ENCODE measurements at regions not wholly inside any gene's neighbourhood (a gene's known extent, or its start where the extent isn't known, plus 50 kb on each side); places are given as distances from the start of the nearest gene placed in this dataset.
A peak's percentile ranks its signal among the peaks of the same experiment; 100 is the strongest.

DNA sequence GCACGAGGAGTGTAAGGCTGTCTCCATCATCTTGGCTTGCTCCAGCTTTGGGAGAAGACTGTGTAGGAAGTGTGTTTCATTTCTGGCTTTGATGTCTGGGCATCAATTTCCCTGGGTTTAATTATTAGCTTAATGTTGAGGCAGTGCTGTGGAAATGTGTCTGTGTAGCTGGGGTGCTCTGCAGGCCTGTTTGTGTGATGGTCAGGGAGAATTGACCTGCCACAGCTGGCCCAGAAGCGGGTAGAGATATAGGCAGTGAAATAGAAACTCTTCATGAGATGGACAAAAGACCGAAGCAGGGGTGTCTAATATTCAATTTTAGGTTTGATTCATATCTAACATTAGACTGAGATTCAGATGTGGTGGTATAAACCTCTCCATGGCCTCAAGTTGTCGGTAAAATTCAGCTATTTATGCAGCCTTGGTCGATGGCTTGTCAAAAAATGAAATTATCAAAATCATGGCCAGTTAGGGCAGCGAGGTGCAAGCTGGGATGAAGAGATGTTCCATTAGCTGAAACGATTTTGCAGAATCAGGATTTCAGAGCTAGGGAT, 95.3 kb upstream of the SNX9 start:
- no peak overlapping the region for H3K4me3 ChIP-seq
- no peak for DNase-seq (ENCODE audit: extremely low spot score)
- H3K27ac ChIP-seq (replicated peaks in 1 of 4): peak overlapping the region; percentile 30 to 65 (median 36)
- TF ChIP-seq EP300 (IDR thresholded peaks at IDR 0.05) (no peak), POLR2A (IDR thresholded peaks at IDR 0.05; ENCODE audit: low read depth) (no peak), POLR2AphosphoS5 (IDR thresholded peaks at IDR 0.05) (no peak)
- TF ChIP-seq, protein P1, sequence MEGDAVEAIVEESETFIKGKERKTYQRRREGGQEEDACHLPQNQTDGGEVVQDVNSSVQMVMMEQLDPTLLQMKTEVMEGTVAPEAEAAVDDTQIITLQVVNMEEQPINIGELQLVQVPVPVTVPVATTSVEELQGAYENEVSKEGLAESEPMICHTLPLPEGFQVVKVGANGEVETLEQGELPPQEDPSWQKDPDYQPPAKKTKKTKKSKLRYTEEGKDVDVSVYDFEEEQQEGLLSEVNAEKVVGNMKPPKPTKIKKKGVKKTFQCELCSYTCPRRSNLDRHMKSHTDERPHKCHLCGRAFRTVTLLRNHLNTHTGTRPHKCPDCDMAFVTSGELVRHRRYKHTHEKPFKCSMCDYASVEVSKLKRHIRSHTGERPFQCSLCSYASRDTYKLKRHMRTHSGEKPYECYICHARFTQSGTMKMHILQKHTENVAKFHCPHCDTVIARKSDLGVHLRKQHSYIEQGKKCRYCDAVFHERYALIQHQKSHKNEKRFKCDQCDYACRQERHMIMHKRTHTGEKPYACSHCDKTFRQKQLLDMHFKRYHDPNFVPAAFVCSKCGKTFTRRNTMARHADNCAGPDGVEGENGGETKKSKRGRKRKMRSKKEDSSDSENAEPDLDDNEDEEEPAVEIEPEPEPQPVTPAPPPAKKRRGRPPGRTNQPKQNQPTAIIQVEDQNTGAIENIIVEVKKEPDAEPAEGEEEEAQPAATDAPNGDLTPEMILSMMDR (IDR thresholded peaks at IDR 0.05): no peak
- peaks cover 0 to 16% (median 6%) of the 10 kb centered on the region in 4 donors for H3K4me1 ChIP-seq
- no peaks in the 10 kb centered on the region for H3K27me3 ChIP-seq
- 90% methylated on average over 7 of the region's 7 CpGs for WGBS
- intact Hi-C loops (cut with DNase I): no loop called here
- H3K36me3 ChIP-seq: no peaks in the 10 kb centered on the region
- H3K9me3 ChIP-seq: peaks cover 0 to 14% (median 10%) of the 10 kb centered on the region in 4 donors

DNA sequence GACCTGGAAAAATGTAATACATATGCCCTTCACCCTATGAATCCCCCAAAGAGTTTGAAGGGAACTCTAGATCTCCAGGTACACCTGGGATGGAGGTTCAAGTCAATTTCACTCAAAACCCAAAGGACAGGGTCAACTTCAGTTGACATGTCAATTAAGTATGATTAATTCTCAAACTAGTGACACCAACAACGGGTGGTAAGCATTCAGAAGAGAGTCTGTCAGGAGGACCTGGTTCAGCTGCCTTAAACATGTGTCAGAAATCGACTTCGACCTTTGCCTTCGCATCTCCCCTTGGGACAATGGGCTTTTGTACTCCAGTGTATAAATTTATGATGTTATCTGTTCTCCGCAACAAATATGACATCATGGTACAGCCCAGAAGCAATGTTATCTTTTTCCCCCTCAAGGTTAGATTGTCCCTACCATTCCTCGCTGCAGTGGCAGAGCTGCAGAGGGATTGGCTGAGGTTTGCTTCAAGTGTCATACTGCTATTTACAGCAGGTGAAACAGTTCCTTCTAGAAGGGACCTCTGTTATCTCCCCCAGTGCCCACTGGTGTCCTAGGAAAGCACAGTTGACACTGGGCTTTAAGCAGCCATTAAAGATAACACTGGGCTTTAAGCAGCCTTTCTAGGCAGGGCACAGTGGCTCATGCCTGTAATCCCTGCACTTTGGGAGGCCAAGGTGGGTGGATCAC, 94.7 kb upstream of the SNX9 start:
- no peak overlapping the region for H3K27ac ChIP-seq (replicated peaks in 1 of 4)

DNA sequence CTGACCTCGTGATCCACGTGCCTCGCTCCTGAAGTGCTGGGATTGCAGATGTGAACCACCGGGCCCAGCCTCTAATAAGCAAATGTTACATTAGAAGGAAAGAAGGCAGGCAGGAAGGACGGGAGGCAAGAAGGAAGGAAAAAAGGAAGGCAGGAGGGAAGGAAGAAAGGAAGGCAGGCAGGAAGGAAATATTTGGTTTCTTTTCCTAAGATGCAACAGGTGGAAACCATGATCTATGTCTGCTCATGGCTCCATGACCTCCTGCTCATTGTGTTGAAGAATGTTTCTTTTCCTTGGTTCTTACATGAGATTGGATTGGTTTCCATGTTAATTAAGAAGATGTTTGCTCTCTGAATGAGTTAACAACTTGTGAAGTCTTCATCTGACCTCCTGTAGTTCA, 91.8 kb upstream of the SNX9 start:
- H3K36me3 ChIP-seq: no peaks in the 10 kb centered on the region
- intact Hi-C loops (cut with DNase I): no loop called here
- H3K9me3 ChIP-seq: no peaks in the 10 kb centered on the region
- TF ChIP-seq, protein P1 (IDR thresholded peaks at IDR 0.05): no peak
- TF ChIP-seq POLR2AphosphoS5 (IDR thresholded peaks at IDR 0.05) (no peak), POLR2A (IDR thresholded peaks at IDR 0.05; ENCODE audit: low read depth) (no peak), EP300 (IDR thresholded peaks at IDR 0.05) (no peak)
- H3K27ac ChIP-seq (replicated peaks in 1 of 4): no peak overlapping the region
- DNase-seq (ENCODE audit: extremely low spot score): no peak
- H3K4me3 ChIP-seq: no peak overlapping the region
- peaks cover 0 to 16% (median 6%) of the 10 kb centered on the region in 4 donors for H3K4me1 ChIP-seq
- H3K27me3 ChIP-seq: no peaks in the 10 kb centered on the region
- WGBS: 97% methylated on average over 5 of the region's 5 CpGs

More for the DNA sequence above, 94.7 kb upstream of the SNX9 start:
- Histone ChIP-seq H3K4me1 (peaks cover 0 to 16% (median 6%) of the 10 kb centered on the region in 4 donors), H3K4me3 (no peak overlapping the region), H3K27me3 (no peaks in the 10 kb centered on the region), H3K9me3 (peaks cover 0 to 14% (median 10%) of the 10 kb centered on the region in 4 donors), H3K36me3 (no peaks in the 10 kb centered on the region)
- TF ChIP-seq POLR2AphosphoS5 (IDR thresholded peaks at IDR 0.05) (no peak), EP300 (IDR thresholded peaks at IDR 0.05) (no peak), POLR2A (IDR thresholded peaks at IDR 0.05; ENCODE audit: low read depth) (no peak)
- TF ChIP-seq, protein P1 (IDR thresholded peaks at IDR 0.05): no peak
- WGBS: 78% methylated on average over 6 of the region's 6 CpGs
- no peak for DNase-seq (ENCODE audit: extremely low spot score)
- intact Hi-C loops (cut with DNase I): no loop called here

DNA sequence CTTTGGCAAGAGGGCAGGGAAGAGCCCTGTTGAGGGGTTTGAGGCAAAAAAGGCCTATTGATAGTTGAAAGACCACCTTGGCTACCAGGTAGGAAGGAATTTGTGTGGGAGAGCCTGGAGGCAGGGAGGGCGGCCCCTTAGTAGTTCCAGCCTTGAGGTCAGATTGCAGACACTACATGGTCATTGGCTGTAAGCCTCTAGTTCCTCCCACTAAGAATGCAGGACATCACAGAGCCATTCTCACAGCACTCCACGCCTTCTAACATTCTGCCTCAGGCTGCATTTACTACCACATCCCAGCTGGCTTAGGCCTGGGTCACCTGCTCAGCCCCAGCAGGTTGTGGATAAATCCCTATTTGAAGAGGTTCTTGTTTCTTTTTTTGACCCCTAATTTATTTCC, 91.0 kb upstream of the SNX9 start:
- no peak for DNase-seq (ENCODE audit: extremely low spot score)
- no peak overlapping the region for H3K27ac ChIP-seq (replicated peaks in 1 of 4)
- H3K4me3 ChIP-seq: no peak overlapping the region
- WGBS: 89% methylated on average over 2 of the region's 2 CpGs
- TF ChIP-seq POLR2AphosphoS5 (IDR thresholded peaks at IDR 0.05) (no peak), POLR2A (IDR thresholded peaks at IDR 0.05; ENCODE audit: low read depth) (no peak), EP300 (IDR thresholded peaks at IDR 0.05) (no peak)
- TF ChIP-seq, protein P1 (IDR thresholded peaks at IDR 0.05): no peak
- intact Hi-C loops (cut with DNase I): no loop called here
- H3K9me3 ChIP-seq: no peaks in the 10 kb centered on the region
- peaks cover 0 to 9% (median 5%) of the 10 kb centered on the region in 4 donors for H3K4me1 ChIP-seq
- no peaks in the 10 kb centered on the region for H3K36me3 ChIP-seq
- H3K27me3 ChIP-seq: no peaks in the 10 kb centered on the region
